NB4 (cell line): ENCODE measurements at regions not wholly inside any gene's neighbourhood (a gene's known extent, or its start where the extent isn't known, plus 50 kb on each side); places are given as distances from the start of the nearest gene placed in this dataset.

ENCODE experiments used
- TF ChIP-seq, protein P1 (sequence below): IDR thresholded peaks from one replicate; pipeline ENCODE4 v1.5.1; 2012; ENCODE audit warnings: low read depth, low read length
- TF ChIP-seq, protein P2 (sequence below): IDR thresholded peaks from 2 replicates; pipeline ENCODE4 v1.6.1; 2011; ENCODE audit warnings: low read depth, low read length

DNA sequence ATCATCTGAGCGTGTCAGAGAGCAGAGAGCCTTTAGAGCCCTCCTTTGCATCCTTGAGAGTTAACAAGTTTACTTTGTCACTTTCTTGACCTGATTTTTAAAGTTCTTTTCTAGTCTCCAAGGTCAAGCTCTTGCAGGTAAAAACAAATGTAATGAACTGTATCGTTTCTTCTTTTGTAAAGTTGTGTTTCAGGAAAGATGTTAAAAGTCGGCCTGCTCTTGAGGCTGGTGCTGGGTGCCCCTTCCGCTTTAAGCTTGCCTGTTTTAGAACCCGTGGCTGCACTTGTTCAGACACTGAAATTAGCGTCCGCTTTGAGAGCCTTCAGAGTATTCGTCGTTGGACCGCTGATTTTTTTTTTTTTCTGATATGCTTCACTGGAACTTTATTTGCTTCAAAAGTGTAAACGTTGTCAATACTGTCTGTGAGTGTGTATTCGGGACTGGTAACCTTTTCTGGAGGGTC lies 52.6 kb upstream of the ULK4 start:
- TF ChIP-seq, protein P1, sequence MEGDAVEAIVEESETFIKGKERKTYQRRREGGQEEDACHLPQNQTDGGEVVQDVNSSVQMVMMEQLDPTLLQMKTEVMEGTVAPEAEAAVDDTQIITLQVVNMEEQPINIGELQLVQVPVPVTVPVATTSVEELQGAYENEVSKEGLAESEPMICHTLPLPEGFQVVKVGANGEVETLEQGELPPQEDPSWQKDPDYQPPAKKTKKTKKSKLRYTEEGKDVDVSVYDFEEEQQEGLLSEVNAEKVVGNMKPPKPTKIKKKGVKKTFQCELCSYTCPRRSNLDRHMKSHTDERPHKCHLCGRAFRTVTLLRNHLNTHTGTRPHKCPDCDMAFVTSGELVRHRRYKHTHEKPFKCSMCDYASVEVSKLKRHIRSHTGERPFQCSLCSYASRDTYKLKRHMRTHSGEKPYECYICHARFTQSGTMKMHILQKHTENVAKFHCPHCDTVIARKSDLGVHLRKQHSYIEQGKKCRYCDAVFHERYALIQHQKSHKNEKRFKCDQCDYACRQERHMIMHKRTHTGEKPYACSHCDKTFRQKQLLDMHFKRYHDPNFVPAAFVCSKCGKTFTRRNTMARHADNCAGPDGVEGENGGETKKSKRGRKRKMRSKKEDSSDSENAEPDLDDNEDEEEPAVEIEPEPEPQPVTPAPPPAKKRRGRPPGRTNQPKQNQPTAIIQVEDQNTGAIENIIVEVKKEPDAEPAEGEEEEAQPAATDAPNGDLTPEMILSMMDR = no peak
- TF ChIP-seq, protein P2, sequence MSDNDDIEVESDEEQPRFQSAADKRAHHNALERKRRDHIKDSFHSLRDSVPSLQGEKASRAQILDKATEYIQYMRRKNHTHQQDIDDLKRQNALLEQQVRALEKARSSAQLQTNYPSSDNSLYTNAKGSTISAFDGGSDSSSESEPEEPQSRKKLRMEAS = no peak
